OCI-LY7 (cell line): ENCODE measurements at regions not wholly inside any gene's neighbourhood (a gene's known extent, or its start where the extent isn't known, plus 50 kb on each side); places are given as distances from the start of the nearest gene placed in this dataset.

Source experiments
- BruUV-seq: library from RNA; stranded (reverse); fragments of 400-500 nt; replicated peaks from 2 replicates; lab custom pipeline; 2021; lab: Mats Ljungman, UMichigan
- CTCF ChIA-PET: fragments of 300-600 bp; sonication (Branson Sonifier 250); formaldehyde crosslinking; loops from one replicate; lab custom pipeline; 2022; ENCODE audit warnings: antibody characterized with exemption; ENCODE audit not compliant: unreplicated experiment; lab: Charles Lee
- POLR2A ChIA-PET: fragments of 300-600 bp; sonication (Branson Sonifier 250); formaldehyde crosslinking; loops from one replicate; lab custom pipeline; 2022; ENCODE audit warnings: antibody characterized with exemption; lab: Charles Lee
- DNase-seq: peaks from one replicate; pipeline ENCODE4 v3.0.0-alpha.2; 2015; ENCODE audit warnings: low spot score
- H2AFZ ChIP-seq: fragments of 200-600 bp; sonication (generic), shearing (Covaris generic); 2 replicates; pipeline ENCODE4 v1.6.1; 2014; ENCODE audit warnings: mild to moderate bottlenecking, antibody characterized with exemption, low read length, moderate library complexity
- H3K27ac ChIP-seq: fragments of 200-600 bp; sonication (generic); 2 replicates; pipeline ENCODE4 v1.5.1; 2014; ENCODE audit warnings: mixed run types, low read depth, mild to moderate bottlenecking, moderate library complexity, low read length, inconsistent platforms; ENCODE audit not compliant: poor library complexity, severe bottlenecking
- H3K36me3 ChIP-seq: fragments of 200-600 bp; sonication (generic); 2 replicates; pipeline ENCODE4 v1.6.1; 2014; ENCODE audit warnings: mild to moderate bottlenecking, antibody characterized with exemption, low read length, moderate library complexity, mixed read lengths; ENCODE audit not compliant: insufficient read depth
- H3K4me1 ChIP-seq: fragments of 200-600 bp; sonication (generic); 2 replicates; pipeline ENCODE4 v1.5.1; 2014; ENCODE audit warnings: mild to moderate bottlenecking, low read length; ENCODE audit not compliant: insufficient read depth, poor library complexity, severe bottlenecking
- H3K4me2 ChIP-seq: fragments of 200-600 bp; sonication (generic); 2 replicates; pipeline ENCODE4 v1.6.1; 2014; ENCODE audit warnings: mild to moderate bottlenecking, low read length
- H3K4me3 ChIP-seq: fragments of 200-600 bp; sonication (generic); 2 replicates; pipeline ENCODE4 v1.5.1; 2014; ENCODE audit warnings: mild to moderate bottlenecking, low read depth, low read length; ENCODE audit not compliant: poor library complexity, severe bottlenecking
- H3K79me2 ChIP-seq: fragments of 200-600 bp; sonication (generic); 2 replicates; pipeline ENCODE4 v1.6.1; 2016; ENCODE audit warnings: low read depth, mild to moderate bottlenecking, low read length, moderate library complexity, mixed read lengths; ENCODE audit not compliant: insufficient read depth
- H3K9me2 ChIP-seq: fragments of 200-600 bp; sonication (generic); 2 replicates; pipeline ENCODE4 v1.6.1; 2016; ENCODE audit warnings: mild to moderate bottlenecking, low read length, mixed read lengths; ENCODE audit not compliant: insufficient read depth
- H3K9me3 ChIP-seq: fragments of 200-600 bp; sonication (generic); 2 replicates; pipeline ENCODE4 v1.6.1; 2014; ENCODE audit warnings: mild to moderate bottlenecking, mixed run types, low read length, mixed read lengths
- H4K20me1 ChIP-seq: fragments of 200-600 bp; sonication (generic); 2 replicates; pipeline ENCODE4 v1.6.1; 2014; ENCODE audit warnings: mild to moderate bottlenecking, antibody characterized with exemption, low read length, moderate library complexity, mixed read lengths; ENCODE audit not compliant: insufficient read depth
- EZH2phosphoT487 ChIP-seq: fragments of 200-600 bp; sonication (generic); IDR thresholded peaks from 2 replicates; pipeline ENCODE4 v1.6.1; 2018; ENCODE audit warnings: low read depth, borderline replicate concordance, mild to moderate bottlenecking, mixed run types, antibody characterized with exemption, low read length, moderate library complexity, mixed read lengths
- intact Hi-C: fragments of 100-400 bp; cut with micrococcal nuclease; formaldehyde crosslinking; loops from one replicate; pipeline ENCODE4 v1.10.0; 2022; ENCODE audit not compliant: unreplicated experiment
- TF ChIP-seq, protein P1 (sequence below): fragments of 200-600 bp; sonication (generic); conservative IDR thresholded peaks from 2 replicates; pipeline ENCODE4 v1.5.1; 2014; ENCODE audit warnings: mild to moderate bottlenecking, antibody characterized with exemption, low read length, moderate library complexity, mixed read lengths

DNA sequence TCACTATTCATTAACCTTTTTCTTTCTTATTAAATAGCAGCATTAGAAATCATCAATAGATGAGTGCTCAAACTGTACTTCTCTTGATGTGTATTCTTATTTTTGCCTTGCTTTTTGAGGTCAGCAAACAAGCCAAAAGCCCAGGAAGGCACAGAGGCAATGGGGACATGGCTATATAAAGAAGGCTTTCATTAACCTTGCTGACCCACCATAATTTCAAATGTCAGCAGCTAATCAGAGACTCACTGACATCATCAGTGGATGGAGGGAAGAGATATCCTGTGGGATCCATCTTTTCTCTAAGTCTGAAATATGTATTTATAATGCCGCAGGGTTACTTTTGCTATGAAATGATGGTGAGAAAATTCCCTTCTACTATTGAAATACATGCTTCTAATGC is 1162.8 kb upstream of the ACVR2A start:
- H3K79me2 ChIP-seq: no peaks in the 10 kb centered on the region
- no peak for TF ChIP-seq EZH2phosphoT487
- TF ChIP-seq, protein P1, sequence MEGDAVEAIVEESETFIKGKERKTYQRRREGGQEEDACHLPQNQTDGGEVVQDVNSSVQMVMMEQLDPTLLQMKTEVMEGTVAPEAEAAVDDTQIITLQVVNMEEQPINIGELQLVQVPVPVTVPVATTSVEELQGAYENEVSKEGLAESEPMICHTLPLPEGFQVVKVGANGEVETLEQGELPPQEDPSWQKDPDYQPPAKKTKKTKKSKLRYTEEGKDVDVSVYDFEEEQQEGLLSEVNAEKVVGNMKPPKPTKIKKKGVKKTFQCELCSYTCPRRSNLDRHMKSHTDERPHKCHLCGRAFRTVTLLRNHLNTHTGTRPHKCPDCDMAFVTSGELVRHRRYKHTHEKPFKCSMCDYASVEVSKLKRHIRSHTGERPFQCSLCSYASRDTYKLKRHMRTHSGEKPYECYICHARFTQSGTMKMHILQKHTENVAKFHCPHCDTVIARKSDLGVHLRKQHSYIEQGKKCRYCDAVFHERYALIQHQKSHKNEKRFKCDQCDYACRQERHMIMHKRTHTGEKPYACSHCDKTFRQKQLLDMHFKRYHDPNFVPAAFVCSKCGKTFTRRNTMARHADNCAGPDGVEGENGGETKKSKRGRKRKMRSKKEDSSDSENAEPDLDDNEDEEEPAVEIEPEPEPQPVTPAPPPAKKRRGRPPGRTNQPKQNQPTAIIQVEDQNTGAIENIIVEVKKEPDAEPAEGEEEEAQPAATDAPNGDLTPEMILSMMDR: no peak
- H2AFZ ChIP-seq: no peak overlapping the region
- no peak for DNase-seq
- no peak overlapping the region for H3K4me3 ChIP-seq
- POLR2A ChIA-PET: interaction anchor here (0.7 kb wide), 1 partner anchor 20 kb away, joined by 3 read pairs; no protein-coding TSS in a partner anchor
- intact Hi-C loops: no loop called here
- CTCF ChIA-PET: no interaction called here
- no peaks in the 10 kb centered on the region for H3K36me3 ChIP-seq
- H3K9me3 ChIP-seq: no peaks in the 10 kb centered on the region
- no TSS peak for BruUV-seq
- H4K20me1 ChIP-seq: no peaks in the 10 kb centered on the region
- H3K4me1 ChIP-seq: no peaks in the 10 kb centered on the region
- no peak overlapping the region for H3K4me2 ChIP-seq
- H3K27ac ChIP-seq: no peak overlapping the region
- no peaks in the 10 kb centered on the region for H3K9me2 ChIP-seq

DNA sequence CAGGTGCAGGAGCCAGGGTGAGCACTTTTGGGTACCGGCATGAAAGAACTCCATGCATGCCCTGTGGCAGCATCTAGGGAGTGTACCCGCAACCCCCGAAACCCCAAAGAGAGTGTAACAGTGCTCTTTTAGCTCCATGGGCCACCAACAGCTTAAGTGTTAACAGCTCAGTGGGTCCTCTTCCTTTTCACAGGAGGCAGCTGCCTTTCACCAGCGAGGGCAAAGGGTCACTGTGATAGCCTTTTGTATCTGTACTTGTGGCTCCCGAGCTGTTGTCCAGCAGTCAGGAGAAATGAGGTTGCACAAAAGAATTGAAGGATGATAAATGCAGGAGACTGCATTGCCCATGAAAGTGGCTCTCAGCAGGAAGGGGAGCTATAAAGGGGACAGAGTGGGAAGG is 1166.3 kb upstream of the ACVR2A start:
- Histone ChIP-seq H3K79me2 (no peaks in the 10 kb centered on the region), H4K20me1 (no peaks in the 10 kb centered on the region), H3K27ac (no peak overlapping the region), H3K36me3 (no peaks in the 10 kb centered on the region), H2AFZ (no peak overlapping the region), H3K9me3 (no peaks in the 10 kb centered on the region), H3K4me3 (no peak overlapping the region), H3K4me1 (no peaks in the 10 kb centered on the region), H3K9me2 (no peaks in the 10 kb centered on the region), H3K4me2 (no peak overlapping the region)
- CTCF ChIA-PET: no interaction called here
- DNase-seq: no peak
- no TSS peak for BruUV-seq
- POLR2A ChIA-PET: no interaction called here
- no peak for TF ChIP-seq EZH2phosphoT487
- TF ChIP-seq, protein P1: no peak
- intact Hi-C loops: no loop called here

DNA sequence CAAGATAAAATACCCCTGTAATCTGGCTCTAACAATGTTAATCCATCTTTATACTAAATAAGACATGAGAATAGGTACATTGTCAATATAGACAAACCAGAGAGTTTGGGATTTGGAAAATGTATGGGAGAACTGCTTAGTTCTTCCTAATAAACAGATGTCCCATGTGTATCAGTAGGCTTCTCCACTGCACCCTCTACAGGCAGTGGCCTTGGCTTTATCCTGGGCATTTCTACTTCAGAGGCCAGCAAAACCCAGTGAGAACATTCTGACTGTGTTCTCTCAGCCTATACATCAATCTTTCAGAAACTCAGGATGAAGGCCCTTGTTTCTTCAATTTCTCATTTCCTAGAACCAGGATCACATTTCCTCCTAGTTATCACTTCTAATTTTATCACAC is 1167.5 kb upstream of the ACVR2A start:
- Histone ChIP-seq H3K27ac (no peak overlapping the region), H3K79me2 (no peaks in the 10 kb centered on the region), H4K20me1 (no peaks in the 10 kb centered on the region), H3K4me3 (no peak overlapping the region), H3K9me3 (no peaks in the 10 kb centered on the region), H3K4me2 (no peak overlapping the region), H3K36me3 (no peaks in the 10 kb centered on the region), H2AFZ (no peak overlapping the region), H3K9me2 (no peaks in the 10 kb centered on the region), H3K4me1 (no peaks in the 10 kb centered on the region)
- DNase-seq: no peak
- no peak for TF ChIP-seq EZH2phosphoT487
- TF ChIP-seq, protein P1: no peak
- no TSS peak for BruUV-seq
- ChIA-PET POLR2A (no interaction called here), CTCF (no interaction called here)
- intact Hi-C loops: no loop called here
